Loucy (cell line): ENCODE measurements at regions not wholly inside any gene's neighbourhood (a gene's known extent, or its start where the extent isn't known, plus 50 kb on each side); places are given as distances from the start of the nearest gene placed in this dataset.

Experiments
- H2AFZ ChIP-seq: fragments of 200-600 bp; sonication (generic); 2 replicates; pipeline ENCODE4 v1.6.0; 2016; ENCODE audit warnings: antibody characterized with exemption, mild to moderate bottlenecking, low read length, moderate library complexity
- H3F3A ChIP-seq: fragments of 200-600 bp; 2 replicates; pipeline ENCODE4 v1.6.0; 2016; ENCODE audit warnings: antibody characterized with exemption, low read depth, mild to moderate bottlenecking
- H3K27me3 ChIP-seq: fragments of 200-600 bp; sonication (generic); 2 replicates; pipeline ENCODE4 v1.6.1; 2014; ENCODE audit warnings: low read length, mild to moderate bottlenecking; ENCODE audit not compliant: insufficient read depth, poor library complexity, severe bottlenecking
- H3K36me3 ChIP-seq: fragments of 200-600 bp; sonication (generic); 2 replicates; pipeline ENCODE4 v1.6.1; 2016; ENCODE audit warnings: low read length; ENCODE audit not compliant: insufficient read depth
- H3K4me1 ChIP-seq: fragments of 200-600 bp; sonication (generic); 2 replicates; pipeline ENCODE4 v1.5.1; 2014; ENCODE audit warnings: low read length, mild to moderate bottlenecking; ENCODE audit not compliant: insufficient read depth, poor library complexity, severe bottlenecking
- H3K4me2 ChIP-seq: fragments of 200-600 bp; sonication (generic); 2 replicates; pipeline ENCODE4 v1.6.0; 2014; ENCODE audit warnings: antibody characterized with exemption, low read length, low read depth, mild to moderate bottlenecking; ENCODE audit not compliant: poor library complexity, severe bottlenecking
- H3K4me3 ChIP-seq: fragments of 200-600 bp; sonication (generic); 2 replicates; pipeline ENCODE4 v1.5.1; 2014; ENCODE audit warnings: low read length, mild to moderate bottlenecking, mixed read lengths; ENCODE audit not compliant: poor library complexity, severe bottlenecking
- H3K79me2 ChIP-seq: fragments of 200-600 bp; sonication (generic); 2 replicates; pipeline ENCODE4 v1.6.1; 2014; ENCODE audit warnings: low read length; ENCODE audit not compliant: insufficient read depth
- H3K9ac ChIP-seq: fragments of 200-600 bp; sonication (generic); 2 replicates; pipeline ENCODE4 v1.6.0; 2014; ENCODE audit warnings: mild to moderate bottlenecking, low read depth, low read length, moderate library complexity; ENCODE audit not compliant: poor library complexity, severe bottlenecking
- H3K9me2 ChIP-seq: fragments of 200-600 bp; sonication (generic); replicated peaks from 2 replicates; pipeline ENCODE4 v1.6.1; 2016; ENCODE audit warnings: low read depth, low read length, mixed read lengths
- H3K9me3 ChIP-seq: fragments of 200-600 bp; sonication (generic); 2 replicates; pipeline ENCODE4 v1.6.1; 2014; ENCODE audit warnings: mild to moderate bottlenecking, antibody characterized with exemption, low read length, low read depth; ENCODE audit not compliant: insufficient read depth
- H4K20me1 ChIP-seq: fragments of 200-600 bp; sonication (generic); 2 replicates; pipeline ENCODE4 v1.6.0; 2014; ENCODE audit warnings: antibody characterized with exemption, low read length, mild to moderate bottlenecking; ENCODE audit not compliant: insufficient read depth, poor library complexity, severe bottlenecking
- CTCF ChIP-seq: fragments of 200-600 bp; sonication (generic); conservative IDR thresholded peaks from 2 replicates; pipeline ENCODE4 v1.5.1; 2014; ENCODE audit warnings: mild to moderate bottlenecking, antibody characterized with exemption, low read length
- EZH2phosphoT487 ChIP-seq: fragments of 200-600 bp; IDR thresholded peaks from 2 replicates; pipeline ENCODE4 v1.6.1; 2018; ENCODE audit warnings: antibody characterized with exemption, mild to moderate bottlenecking, moderate library complexity, borderline replicate concordance

GRCh38 chr5:29382780-29383179, 1810.7 kb upstream of the CDH6 start:
- Histone ChIP-seq H3K4me3 (no peak overlapping the region), H3K36me3 (no peaks in the 10 kb centered on the region), H3K9me3 (no peaks in the 10 kb centered on the region), H3K9ac (no peak overlapping the region), H2AFZ (no peak overlapping the region), H4K20me1 (no peaks in the 10 kb centered on the region), H3K27me3 (no peaks in the 10 kb centered on the region), H3K9me2 (no peaks in the 10 kb centered on the region), H3K4me1 (no peaks in the 10 kb centered on the region), H3K79me2 (no peaks in the 10 kb centered on the region), H3K4me2 (no peak overlapping the region), H3F3A (no peaks in the 10 kb centered on the region)
- TF ChIP-seq CTCF (no peak), EZH2phosphoT487 (no peak)

- Histone ChIP-seq H4K20me1 (no peaks in the 10 kb centered on the region), H3K9me3 (no peaks in the 10 kb centered on the region), H3K9ac (no peak overlapping the region), H3K4me1 (no peaks in the 10 kb centered on the region), H3K9me2 (no peaks in the 10 kb centered on the region), H3K27me3 (no peaks in the 10 kb centered on the region), H3K36me3 (no peaks in the 10 kb centered on the region), H3K79me2 (no peaks in the 10 kb centered on the region), H3K4me2 (no peak overlapping the region), H3F3A (no peaks in the 10 kb centered on the region), H3K4me3 (no peak overlapping the region), H2AFZ (no peak overlapping the region)
- TF ChIP-seq EZH2phosphoT487, result no peak
- TF ChIP-seq CTCF, result no peak
Observed at GRCh38 chr5:29380029-29380428, 1813.5 kb upstream of the CDH6 start.

- no peaks in the 10 kb centered on the region for H3K9me2 ChIP-seq
- H3K9ac ChIP-seq, result no peak overlapping the region
- no peaks in the 10 kb centered on the region for H3F3A ChIP-seq
- H3K4me3 ChIP-seq, result no peak overlapping the region
- H3K4me2 ChIP-seq, result no peak overlapping the region
- H2AFZ ChIP-seq, result no peak overlapping the region
- H3K27me3 ChIP-seq, result no peaks in the 10 kb centered on the region
- H3K36me3 ChIP-seq, result no peaks in the 10 kb centered on the region
- H3K4me1 ChIP-seq, result no peaks in the 10 kb centered on the region
- TF ChIP-seq EZH2phosphoT487 (no peak), CTCF (no peak)
- no peaks in the 10 kb centered on the region for H3K79me2 ChIP-seq
- no peaks in the 10 kb centered on the region for H4K20me1 ChIP-seq
- H3K9me3 ChIP-seq, result no peaks in the 10 kb centered on the region
Observed at GRCh38 chr5:29379619-29380018, 1813.9 kb upstream of the CDH6 start.
